PC-3 (cell line): ENCODE measurements at regions not wholly inside any gene's neighbourhood (a gene's known extent, or its start where the extent isn't known, plus 50 kb on each side); places are given as distances from the start of the nearest gene placed in this dataset.

Source experiments
- EZH2 ChIP-seq: fragments of 300-600 bp; sonication (generic); IDR thresholded peaks from one replicate; pipeline ENCODE4 v1.6.1; 2017; ENCODE audit warnings: antibody characterized with exemption, mild to moderate bottlenecking, low read length; ENCODE audit not compliant: unreplicated experiment
- EZH2phosphoT487 ChIP-seq: fragments of 300-600 bp; sonication (generic); IDR thresholded peaks from 2 replicates; pipeline ENCODE4 v1.6.1; 2018; ENCODE audit warnings: mild to moderate bottlenecking, antibody characterized with exemption, low read length, borderline replicate concordance
- TF ChIP-seq, protein P1 (sequence below): fragments of 300-600 bp; sonication (generic); conservative IDR thresholded peaks from 2 replicates; pipeline ENCODE4 v1.5.1; 2017; ENCODE audit warnings: antibody characterized with exemption, low read depth, mild to moderate bottlenecking, low read length

DNA sequence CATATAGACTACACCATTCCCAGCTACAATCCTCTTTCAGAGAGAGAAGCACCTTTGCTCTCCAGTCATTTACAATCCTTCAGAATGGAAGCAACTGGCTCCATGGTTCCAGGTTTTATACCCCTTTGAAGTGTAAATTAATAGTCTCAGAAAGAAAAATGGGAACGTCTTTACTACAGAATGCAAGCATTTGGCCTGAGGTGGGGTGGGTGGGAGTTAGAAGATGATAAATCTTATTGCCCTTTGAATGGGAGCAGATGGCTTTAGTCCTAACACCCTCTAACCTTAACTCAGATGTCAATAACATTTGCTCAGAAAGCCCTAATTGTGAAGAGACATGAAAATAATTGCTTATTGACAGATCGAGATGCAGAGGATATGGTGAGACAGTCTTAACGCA, 84.2 kb upstream of the KCNMA1 start:
- TF ChIP-seq, protein P1, sequence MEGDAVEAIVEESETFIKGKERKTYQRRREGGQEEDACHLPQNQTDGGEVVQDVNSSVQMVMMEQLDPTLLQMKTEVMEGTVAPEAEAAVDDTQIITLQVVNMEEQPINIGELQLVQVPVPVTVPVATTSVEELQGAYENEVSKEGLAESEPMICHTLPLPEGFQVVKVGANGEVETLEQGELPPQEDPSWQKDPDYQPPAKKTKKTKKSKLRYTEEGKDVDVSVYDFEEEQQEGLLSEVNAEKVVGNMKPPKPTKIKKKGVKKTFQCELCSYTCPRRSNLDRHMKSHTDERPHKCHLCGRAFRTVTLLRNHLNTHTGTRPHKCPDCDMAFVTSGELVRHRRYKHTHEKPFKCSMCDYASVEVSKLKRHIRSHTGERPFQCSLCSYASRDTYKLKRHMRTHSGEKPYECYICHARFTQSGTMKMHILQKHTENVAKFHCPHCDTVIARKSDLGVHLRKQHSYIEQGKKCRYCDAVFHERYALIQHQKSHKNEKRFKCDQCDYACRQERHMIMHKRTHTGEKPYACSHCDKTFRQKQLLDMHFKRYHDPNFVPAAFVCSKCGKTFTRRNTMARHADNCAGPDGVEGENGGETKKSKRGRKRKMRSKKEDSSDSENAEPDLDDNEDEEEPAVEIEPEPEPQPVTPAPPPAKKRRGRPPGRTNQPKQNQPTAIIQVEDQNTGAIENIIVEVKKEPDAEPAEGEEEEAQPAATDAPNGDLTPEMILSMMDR: no peak
- TF ChIP-seq EZH2phosphoT487: no peak
- no peak for TF ChIP-seq EZH2
